Right lobe of liver (tissue), 6 donors: ENCODE measurements at regions not wholly inside any gene's neighbourhood (a gene's known extent, or its start where the extent isn't known, plus 50 kb on each side); places are given as distances from the start of the nearest gene placed in this dataset.

Source experiments
- ATAC-seq, 4 donors: fragments of 200-7000 bp; cut with Tn5 transposase; one replicate each; pipeline ENCODE4 v1.9.1; 2020; ENCODE audit warnings: mild to moderate bottlenecking in 4 of 4, moderate library complexity in 4 of 4
- DNase-seq, 3 donors: peaks; one replicate each; pipeline ENCODE4 v3.0.0-alpha.2; 2020
- H3K27ac ChIP-seq, 3 donors: fragments of 200-600 bp; one replicate each; pipeline ENCODE4 v1.8.0; 2022
- H3K27me3 ChIP-seq, 2 donors: fragments of 200-600 bp; one replicate each; pipeline ENCODE4 v1.8.0; 2022
- H3K36me3 ChIP-seq, 4 donors: fragments of 200-600 bp; sonication (generic) in 1 of 4; one replicate each; pipeline versions ENCODE4 v1.5.1 to v1.8.0; 2017 to 2022; ENCODE audit warnings: control low read depth in 1 of 4
- H3K4me1 ChIP-seq, 4 donors: fragments of 200-600 bp; sonication (generic) in 1 of 4; one replicate each; pipeline versions ENCODE4 v1.5.1 to v1.8.0; 2017 to 2022; ENCODE audit warnings: control low read depth in 1 of 4
- H3K4me3 ChIP-seq, 3 donors: fragments of 200-600 bp; one replicate each; pipeline ENCODE4 v1.8.0; 2022
- H3K9me3 ChIP-seq, 4 donors: fragments of 200-600 bp; sonication (generic) in 1 of 4; one replicate each; pipeline versions ENCODE4 v1.5.1 to v1.8.0; 2017 to 2022; ENCODE audit warnings: control low read depth in 1 of 4
- POLR2A ChIP-seq: fragments of 450-650 bp; IDR thresholded peaks from one replicate; pipeline ENCODE4 v1.6.1; 2017; ENCODE audit warnings: antibody characterized with exemption, mild to moderate bottlenecking
- WGBS: methylation state at CpG from one replicate; pipeline ENCODE4 v1.1.6; 2018; ENCODE audit warnings: low coverage, low lambda C conversion rate; ENCODE audit not compliant: insufficient coverage; ENCODE audit errors: missing lambda C conversion rate; 5-methylcytosine and 5-hydroxymethylcytosine counted together
- intact Hi-C, 2 donors: fragments of 100-400 bp; cut with DNase I; formaldehyde crosslinking; loops; one replicate each; pipeline versions ENCODE4 v1.11.2 to v1.14.1; 2022
- TF ChIP-seq, protein P1 (sequence below), 4 donors: fragments of 200-600 bp in 3 of 4; fragments of 450-650 bp in 1 of 4; IDR thresholded peaks; one replicate each; pipeline versions ENCODE4 v1.5.1 to v1.8.0; 2016 to 2022; ENCODE audit warnings: antibody characterized with exemption in 4 of 4, mild to moderate bottlenecking in 2 of 4
- donor health status: DM: no; HTN: yes; CAD: no.
- donor health status: DM: no; HTN: no; CAD: no.
- donor health status: DM: no; HTN: no; CAD: no.
- donor health status: DM: no; HTN: yes; CAD: no.
- donor health status: DM: no; HTN: yes; CAD: no.

DNA sequence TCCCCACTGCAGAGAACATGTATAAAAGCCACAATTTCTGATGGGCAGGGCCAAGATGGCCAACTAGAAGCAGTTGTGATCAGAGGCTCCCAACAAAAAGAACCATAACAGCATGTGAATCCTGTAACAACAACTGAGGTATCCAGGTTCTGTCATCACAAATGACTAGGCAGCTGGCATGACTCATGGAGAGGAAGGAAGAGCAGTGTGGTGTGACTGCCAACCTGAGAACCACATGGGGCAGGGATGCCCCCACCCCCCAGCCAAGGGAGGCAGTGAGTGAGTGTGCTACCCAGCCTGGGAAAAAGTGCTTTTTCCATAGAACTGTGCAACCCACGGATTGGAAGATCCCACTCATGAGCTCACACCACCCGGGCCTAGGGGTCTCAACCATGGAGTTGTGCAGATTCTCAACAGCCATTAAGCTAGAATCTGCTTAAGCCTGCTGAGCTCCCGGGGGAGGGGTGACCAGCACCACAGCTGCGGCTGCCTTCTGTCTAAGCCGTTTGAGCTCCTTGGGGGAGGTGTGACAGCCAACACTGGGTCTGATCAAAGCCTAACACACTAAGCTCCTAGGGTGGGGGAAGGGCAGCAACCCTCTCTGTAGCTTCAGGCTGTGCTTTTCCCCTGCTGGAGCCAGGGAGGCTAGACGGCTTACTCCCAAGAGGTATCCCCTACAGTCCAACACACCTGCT is 80.1 kb upstream of the DMAC1 start:
- DNase-seq (no peak), ATAC-seq (no peak)
- Histone ChIP-seq H3K9me3 (no peaks in the 10 kb centered on the region), H3K27me3 (no peaks in the 10 kb centered on the region), H3K4me1 (no peaks in the 10 kb centered on the region), H3K27ac (no peak overlapping the region), H3K4me3 (no peak overlapping the region), H3K36me3 (no peaks in the 10 kb centered on the region)
- intact Hi-C loops: no loop called here
- WGBS: 15% methylated on average over 2 of the region's 6 CpGs
- TF ChIP-seq POLR2A: no peak

GRCh38 chr9:7871977-7872730 is 72.6 kb upstream of the DMAC1 start:
- Histone ChIP-seq H3K36me3 (no peaks in the 10 kb centered on the region), H3K27ac (no peak overlapping the region), H3K4me3 (no peak overlapping the region), H3K9me3 (no peaks in the 10 kb centered on the region), H3K27me3 (no peaks in the 10 kb centered on the region), H3K4me1 (no peaks in the 10 kb centered on the region)
- DNase-seq (no peak), ATAC-seq (no peak)
- 33% methylated on average over 2 of the region's 2 CpGs for WGBS
- intact Hi-C loops: no loop called here
- TF ChIP-seq, protein P1, sequence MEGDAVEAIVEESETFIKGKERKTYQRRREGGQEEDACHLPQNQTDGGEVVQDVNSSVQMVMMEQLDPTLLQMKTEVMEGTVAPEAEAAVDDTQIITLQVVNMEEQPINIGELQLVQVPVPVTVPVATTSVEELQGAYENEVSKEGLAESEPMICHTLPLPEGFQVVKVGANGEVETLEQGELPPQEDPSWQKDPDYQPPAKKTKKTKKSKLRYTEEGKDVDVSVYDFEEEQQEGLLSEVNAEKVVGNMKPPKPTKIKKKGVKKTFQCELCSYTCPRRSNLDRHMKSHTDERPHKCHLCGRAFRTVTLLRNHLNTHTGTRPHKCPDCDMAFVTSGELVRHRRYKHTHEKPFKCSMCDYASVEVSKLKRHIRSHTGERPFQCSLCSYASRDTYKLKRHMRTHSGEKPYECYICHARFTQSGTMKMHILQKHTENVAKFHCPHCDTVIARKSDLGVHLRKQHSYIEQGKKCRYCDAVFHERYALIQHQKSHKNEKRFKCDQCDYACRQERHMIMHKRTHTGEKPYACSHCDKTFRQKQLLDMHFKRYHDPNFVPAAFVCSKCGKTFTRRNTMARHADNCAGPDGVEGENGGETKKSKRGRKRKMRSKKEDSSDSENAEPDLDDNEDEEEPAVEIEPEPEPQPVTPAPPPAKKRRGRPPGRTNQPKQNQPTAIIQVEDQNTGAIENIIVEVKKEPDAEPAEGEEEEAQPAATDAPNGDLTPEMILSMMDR (IDR thresholded peaks at IDR 0.05): no peak

- TF ChIP-seq, protein P1 (IDR thresholded peaks at IDR 0.05): no peak
- no peak for TF ChIP-seq POLR2A
- Histone ChIP-seq H3K36me3 (no peaks in the 10 kb centered on the region), H3K27me3 (no peaks in the 10 kb centered on the region), H3K4me3 (no peak overlapping the region), H3K27ac (no peak overlapping the region), H3K4me1 (no peaks in the 10 kb centered on the region), H3K9me3 (no peaks in the 10 kb centered on the region)
- DNase-seq (no peak), ATAC-seq (no peak)
- WGBS: 43% methylated on average over 2 of the region's 2 CpGs
- intact Hi-C loops: no loop called here
Observed at GRCh38 chr9:7869340-7869739, 69.8 kb upstream of the DMAC1 start.

DNA sequence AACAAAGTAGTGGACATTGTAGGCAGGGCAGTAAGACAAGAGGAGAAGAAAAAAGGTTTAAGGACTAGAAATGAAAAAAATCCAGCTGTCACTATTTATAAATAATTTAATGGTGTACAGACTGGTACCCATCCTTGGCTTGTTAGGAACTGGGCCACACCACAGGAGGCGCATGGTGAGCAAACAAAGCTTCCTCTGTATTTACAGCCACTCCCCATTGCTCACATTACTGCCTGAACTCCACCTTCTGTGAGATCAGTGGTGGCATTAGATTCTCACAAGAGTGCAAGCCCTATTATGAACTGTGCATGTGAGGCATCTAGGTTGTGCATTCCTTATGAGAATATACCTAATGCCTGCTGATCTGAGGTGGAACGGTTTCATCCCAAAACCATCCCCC is 62.6 kb upstream of the DMAC1 start:
- WGBS: 51% methylated on average over 2 of the region's 2 CpGs
- H3K36me3 ChIP-seq: no peaks in the 10 kb centered on the region
- TF ChIP-seq, protein P1 (IDR thresholded peaks at IDR 0.05): no peak
- H3K27ac ChIP-seq: no peak overlapping the region
- H3K4me3 ChIP-seq: no peak overlapping the region
- H3K27me3 ChIP-seq: no peaks in the 10 kb centered on the region
- H3K4me1 ChIP-seq: no peaks in the 10 kb centered on the region
- intact Hi-C loops: no loop called here
- H3K9me3 ChIP-seq: no peaks in the 10 kb centered on the region
- ATAC-seq (no peak), DNase-seq (no peak)

- H3K4me1 ChIP-seq: no peaks in the 10 kb centered on the region
- TF ChIP-seq POLR2A: no peak
- TF ChIP-seq, protein P1 (IDR thresholded peaks at IDR 0.05): no peak
- intact Hi-C loops: no loop called here
- H3K4me3 ChIP-seq: no peak overlapping the region
- H3K36me3 ChIP-seq: no peaks in the 10 kb centered on the region
- no peaks in the 10 kb centered on the region for H3K27me3 ChIP-seq
- no peaks in the 10 kb centered on the region for H3K9me3 ChIP-seq
- WGBS: 58% methylated on average over 2 of the region's 2 CpGs
- ATAC-seq (no peak), DNase-seq (no peak)
- H3K27ac ChIP-seq: no peak overlapping the region
Observed at GRCh38 chr9:7861086-7861485, 61.5 kb upstream of the DMAC1 start.
